HG03354 (cell line): ENCODE measurements at regions not wholly inside any gene's neighbourhood (a gene's known extent, or its start where the extent isn't known, plus 50 kb on each side); places are given as distances from the start of the nearest gene placed in this dataset.
"Not testable (repeated sequence)": the region's sequence is repeated elsewhere in the genome, so short reads cannot be mapped to it uniquely, and the experiment has no call there.

Source experiments
- ATAC-seq: cut with Tn5 transposase; IDR thresholded peaks from one replicate; pipeline ENCODE4 v1.9.1; 2021; ENCODE audit warnings: mild to moderate bottlenecking; ENCODE audit not compliant: unreplicated experiment, poor library complexity, severe bottlenecking

DNA sequence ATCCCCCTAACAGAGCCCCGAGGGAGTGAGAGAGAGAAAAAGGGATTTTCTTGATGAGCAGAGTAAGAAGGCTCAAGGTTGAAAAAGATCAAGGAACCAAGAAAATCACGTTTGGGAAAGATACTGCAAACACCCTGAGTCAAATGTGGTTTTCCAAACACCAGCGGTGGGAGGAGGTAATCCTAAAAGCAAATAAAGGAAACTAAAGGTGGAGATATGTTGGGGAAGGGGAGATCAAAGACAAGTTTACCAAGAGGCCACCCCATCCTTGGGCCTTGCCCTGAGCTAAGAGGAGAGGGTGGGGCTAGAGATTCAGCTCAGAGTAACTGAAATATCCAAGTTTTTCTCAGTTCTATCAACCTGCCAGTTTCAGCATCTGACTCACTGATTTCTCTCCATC, 332.3 kb downstream of the ETAA1 start:
- ATAC-seq = no peak

- ATAC-seq = no peak
Observed at GRCh38 chr2:67733517-67733916, 329.3 kb downstream of the C1D start.

- no peak for ATAC-seq
Observed at GRCh38 chr2:67752199-67752598, 310.6 kb downstream of the C1D start.

DNA sequence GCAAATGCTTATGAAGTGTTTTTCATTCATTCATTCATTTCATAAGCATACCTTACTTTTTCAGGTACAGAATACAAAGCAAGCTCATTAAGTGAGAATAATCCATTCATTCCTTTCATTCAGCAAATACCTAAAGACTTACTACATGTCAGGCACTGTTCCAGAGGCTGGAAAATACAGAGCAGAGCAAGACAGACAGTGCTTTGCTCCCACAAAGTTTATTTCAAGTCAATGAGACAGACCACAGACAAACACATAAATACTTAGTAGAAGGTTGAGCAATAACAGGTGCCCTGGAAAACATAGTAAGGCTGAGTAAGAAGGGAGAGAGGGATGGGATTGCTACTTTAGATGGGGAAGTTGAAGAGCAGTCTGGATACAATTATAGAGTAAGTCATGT, 309.8 kb downstream of the C1D start:
- no peak for ATAC-seq

DNA sequence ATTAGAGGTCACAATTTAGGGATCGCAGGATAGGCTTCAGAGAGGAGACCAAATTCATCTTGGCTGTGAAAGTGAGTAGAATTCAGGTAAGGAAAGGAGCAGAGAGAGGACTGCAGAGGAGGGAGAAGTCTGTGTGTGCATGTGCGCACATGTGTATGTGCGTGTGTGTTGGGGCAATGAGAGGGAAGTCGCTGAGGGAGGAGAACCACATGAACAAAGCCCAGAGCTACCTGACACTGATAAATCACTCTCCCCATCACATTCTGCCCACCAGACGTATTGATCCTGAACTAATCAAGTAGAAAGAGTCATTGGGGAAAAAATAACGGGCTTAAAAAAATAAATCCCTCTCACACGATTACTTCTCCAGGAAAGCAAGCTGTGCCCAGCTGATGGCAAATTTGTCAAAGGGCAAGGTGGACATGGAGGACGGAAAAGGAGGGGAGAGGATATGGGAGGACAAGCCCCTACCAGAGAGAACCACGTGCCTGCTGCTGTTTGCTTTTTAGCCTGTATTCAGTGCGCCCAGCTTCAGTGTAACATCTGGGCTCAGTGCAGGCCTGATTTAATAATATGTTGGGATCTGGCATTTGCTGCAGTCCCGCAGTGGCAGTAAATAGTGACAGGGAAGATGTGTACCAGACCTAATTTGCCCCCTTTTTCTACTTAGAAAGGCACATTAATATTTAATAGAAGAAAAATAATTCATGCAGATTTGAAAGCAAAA, 307.5 kb downstream of the C1D start:
- no peak for ATAC-seq

DNA sequence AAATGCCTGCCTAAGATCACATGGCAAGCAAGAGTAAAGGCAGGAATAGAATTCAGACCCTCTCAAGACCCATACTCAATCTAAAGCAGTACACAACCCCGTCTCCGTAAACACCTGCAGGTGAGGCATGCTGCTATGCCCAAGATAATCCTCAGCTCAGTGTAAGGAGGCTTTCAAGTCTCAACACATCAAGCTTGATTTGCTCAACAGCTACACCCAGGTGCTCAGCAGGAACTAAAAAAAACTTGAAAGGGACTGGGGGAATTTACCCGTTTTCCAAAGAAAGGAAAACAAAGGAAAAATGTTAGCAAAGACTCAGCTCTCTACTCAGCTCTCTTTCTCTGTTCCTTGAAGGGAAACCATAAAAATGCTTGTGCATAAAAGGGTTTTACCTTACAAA, 301.8 kb downstream of the C1D start:
- no peak for ATAC-seq

GRCh38 chr2:67771380-67771779, 291.4 kb downstream of the C1D start:
- ATAC-seq = no peak

GRCh38 chr2:67772216-67773170, 290.3 kb downstream of the C1D start:
- no peak for ATAC-seq

GRCh38 chr2:67773851-67774250, 289.0 kb downstream of the C1D start:
- no peak for ATAC-seq

- ATAC-seq = no peak
Observed at GRCh38 chr2:67776276-67776675, 286.5 kb downstream of the C1D start.

- no peak for ATAC-seq
Observed at GRCh38 chr2:67777010-67777409, 285.8 kb downstream of the C1D start.

- ATAC-seq = no peak
Observed at GRCh38 chr2:67777836-67778429, 284.9 kb downstream of the C1D start.

GRCh38 chr2:67780841-67781240, 282.0 kb downstream of the C1D start:
- ATAC-seq = not testable (repeated sequence)

DNA sequence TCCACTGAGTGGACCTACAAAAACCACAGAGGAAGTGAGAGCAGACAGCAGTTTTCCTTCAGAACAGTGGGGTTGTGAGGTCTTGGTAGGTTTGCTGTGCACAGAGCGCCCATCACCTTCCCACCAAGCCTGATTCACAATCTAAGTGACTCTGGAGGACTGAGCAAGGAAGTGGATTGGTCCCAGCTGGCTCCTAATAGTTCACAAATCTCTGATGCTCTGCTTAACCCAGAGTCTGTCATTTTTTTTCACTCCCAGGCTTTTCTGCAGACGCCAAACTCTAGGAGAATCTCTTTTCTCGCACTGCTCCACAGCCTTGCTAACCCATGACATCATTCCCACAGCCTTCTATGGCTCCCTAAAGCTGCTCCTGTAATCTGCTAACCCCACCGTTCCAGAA, 280.4 kb downstream of the C1D start:
- no peak for ATAC-seq

DNA sequence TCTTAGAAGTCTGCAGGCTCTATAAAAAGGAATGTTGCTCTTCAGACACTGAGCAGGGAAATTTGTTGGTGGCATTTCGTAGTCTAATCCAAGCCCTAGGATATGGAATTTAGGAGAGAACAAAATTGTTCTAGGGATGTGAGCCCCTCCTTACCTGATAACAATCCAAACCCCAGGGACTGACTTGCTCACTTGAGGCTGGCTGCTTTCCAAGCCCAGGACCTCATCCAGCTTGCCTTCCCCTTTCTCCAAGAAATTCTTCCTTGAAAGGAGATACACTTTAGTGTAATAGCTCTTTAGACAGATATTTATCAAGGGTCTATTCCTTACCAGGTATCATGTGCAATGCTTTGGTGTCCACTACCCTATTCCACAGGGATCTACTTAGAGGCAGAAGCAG, 279.8 kb downstream of the C1D start:
- ATAC-seq = no peak

- ATAC-seq = no peak
Observed at GRCh38 chr2:67790622-67791021, 272.2 kb downstream of the C1D start.

DNA sequence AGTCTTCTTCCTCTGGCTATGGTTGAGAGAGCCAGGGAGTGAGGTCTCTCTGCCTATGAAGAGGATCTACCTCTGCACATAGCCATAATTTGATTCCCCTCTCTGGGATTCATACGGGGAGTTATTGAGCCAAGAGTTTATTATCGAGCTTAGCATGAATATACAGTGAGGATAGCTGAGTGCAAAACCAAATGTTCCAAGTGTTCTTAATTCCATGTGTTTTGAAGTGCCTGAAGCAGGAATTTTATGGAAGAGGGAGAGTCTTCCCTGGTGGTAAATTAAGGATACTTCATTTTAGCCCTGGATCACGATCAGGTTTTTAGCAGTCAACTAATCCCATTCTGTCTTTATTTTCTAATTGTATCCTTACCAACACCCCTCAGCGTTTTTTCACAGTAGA, 270.6 kb downstream of the C1D start:
- ATAC-seq = no peak

GRCh38 chr2:67792681-67793091, 270.1 kb downstream of the C1D start:
- ATAC-seq = no peak

GRCh38 chr2:67797801-67798540, 264.8 kb downstream of the C1D start:
- ATAC-seq = no peak

- no peak for ATAC-seq
Observed at GRCh38 chr2:67798541-67799160, 264.2 kb downstream of the C1D start.
